HG02610 (cell line): ENCODE measurements at regions not wholly inside any gene's neighbourhood (a gene's known extent, or its start where the extent isn't known, plus 50 kb on each side); places are given as distances from the start of the nearest gene placed in this dataset.
"Not testable (repeated sequence)": the region's sequence is repeated elsewhere in the genome, so short reads cannot be mapped to it uniquely, and the experiment has no call there.

ENCODE experiments used
- ATAC-seq: cut with Tn5 transposase; IDR thresholded peaks from one replicate; pipeline ENCODE4 v1.9.1; 2021; ENCODE audit warnings: mild to moderate bottlenecking, moderate library complexity; ENCODE audit not compliant: unreplicated experiment

- ATAC-seq, result not testable (repeated sequence)
Observed at GRCh38 chr7:70895337-70896200, 236.4 kb upstream of the GALNT17 start.

GRCh38 chr7:70907259-70908247 is 224.4 kb upstream of the GALNT17 start:
- ATAC-seq, result no peak

GRCh38 chr7:70913924-70914323 is 218.0 kb upstream of the GALNT17 start:
- ATAC-seq, result no peak

GRCh38 chr7:70915067-70915466 is 216.9 kb upstream of the GALNT17 start:
- no peak for ATAC-seq

- no peak for ATAC-seq
Observed at GRCh38 chr7:70919481-70920073, 212.4 kb upstream of the GALNT17 start.

GRCh38 chr7:70920876-70921275 is 211.1 kb upstream of the GALNT17 start:
- no peak for ATAC-seq

- ATAC-seq, result no peak
Observed at GRCh38 chr7:70923181-70923845, 208.6 kb upstream of the GALNT17 start.

GRCh38 chr7:70925411-70926115 is 206.4 kb upstream of the GALNT17 start:
- ATAC-seq, result no peak

- no peak for ATAC-seq
Observed at GRCh38 chr7:70926666-70927065, 205.3 kb upstream of the GALNT17 start.

- no peak for ATAC-seq
Observed at GRCh38 chr7:70935311-70935710, 196.6 kb upstream of the GALNT17 start.

- no peak for ATAC-seq
Observed at GRCh38 chr7:70935854-70936253, 196.1 kb upstream of the GALNT17 start.

GRCh38 chr7:70937424-70937823 is 194.5 kb upstream of the GALNT17 start:
- no peak for ATAC-seq

GRCh38 chr7:70940597-70940996 is 191.3 kb upstream of the GALNT17 start:
- no peak for ATAC-seq

- ATAC-seq, result no peak
Observed at GRCh38 chr7:70942791-70943190, 189.2 kb upstream of the GALNT17 start.

- no peak for ATAC-seq
Observed at GRCh38 chr7:70944516-70944915, 187.4 kb upstream of the GALNT17 start.

GRCh38 chr7:70947181-70947580 is 184.8 kb upstream of the GALNT17 start:
- no peak for ATAC-seq

- ATAC-seq, result no peak
Observed at GRCh38 chr7:70949862-70950261, 182.1 kb upstream of the GALNT17 start.

- ATAC-seq, result no peak
Observed at GRCh38 chr7:70951271-70951962, 180.5 kb upstream of the GALNT17 start.

GRCh38 chr7:70952311-70952710 is 179.6 kb upstream of the GALNT17 start:
- no peak for ATAC-seq
